ENCODE measurements at regions not wholly inside any gene's neighbourhood (a gene's known extent, or its start where the extent isn't known, plus 50 kb on each side); places are given as distances from the start of the nearest gene placed in this dataset.

GRCh38 chr5:5615569-5615968 is 193.1 kb downstream of the ICE1 start (continued):
- TF ChIP-seq, protein P1, sequence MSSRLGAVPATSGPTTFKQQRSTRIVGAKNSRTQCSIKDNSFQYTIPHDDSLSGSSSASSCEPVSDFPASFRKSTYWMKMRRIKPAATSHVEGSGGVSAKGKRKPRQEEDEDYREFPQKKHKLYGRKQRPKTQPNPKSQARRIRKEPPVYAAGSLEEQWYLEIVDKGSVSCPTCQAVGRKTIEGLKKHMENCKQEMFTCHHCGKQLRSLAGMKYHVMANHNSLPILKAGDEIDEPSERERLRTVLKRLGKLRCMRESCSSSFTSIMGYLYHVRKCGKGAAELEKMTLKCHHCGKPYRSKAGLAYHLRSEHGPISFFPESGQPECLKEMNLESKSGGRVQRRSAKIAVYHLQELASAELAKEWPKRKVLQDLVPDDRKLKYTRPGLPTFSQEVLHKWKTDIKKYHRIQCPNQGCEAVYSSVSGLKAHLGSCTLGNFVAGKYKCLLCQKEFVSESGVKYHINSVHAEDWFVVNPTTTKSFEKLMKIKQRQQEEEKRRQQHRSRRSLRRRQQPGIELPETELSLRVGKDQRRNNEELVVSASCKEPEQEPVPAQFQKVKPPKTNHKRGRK (CRISPR knock-in tag; IDR thresholded peaks at IDR 0.05; ENCODE audit: borderline replicate concordance) = no peak

- Mint-ChIP-seq H3K9me3 (peaks cover 4% of the 10 kb centered on the region), H3K4me1 (peaks cover 2% of the 10 kb centered on the region; the same call in 1 of the 2 replicates), H3K27ac (no peak overlapping the region), H3K36me3 (no peaks in the 10 kb centered on the region), H3K27me3 (ENCODE audit: low read depth) (no peaks in the 10 kb centered on the region; the same call in 1 of the 2 replicates), H3K4me3 (no peak overlapping the region)
- ATAC-seq (no peak), DNase-seq (ENCODE audit: low spot score) (no peak)
- TF ChIP-seq JUN (CRISPR knock-in tag; IDR thresholded peaks at IDR 0.05) (no peak), ZNF396 (CRISPR knock-in tag; IDR thresholded peaks at IDR 0.05; ENCODE audit: borderline replicate concordance) (no peak)
- TF ChIP-seq, protein P2, sequence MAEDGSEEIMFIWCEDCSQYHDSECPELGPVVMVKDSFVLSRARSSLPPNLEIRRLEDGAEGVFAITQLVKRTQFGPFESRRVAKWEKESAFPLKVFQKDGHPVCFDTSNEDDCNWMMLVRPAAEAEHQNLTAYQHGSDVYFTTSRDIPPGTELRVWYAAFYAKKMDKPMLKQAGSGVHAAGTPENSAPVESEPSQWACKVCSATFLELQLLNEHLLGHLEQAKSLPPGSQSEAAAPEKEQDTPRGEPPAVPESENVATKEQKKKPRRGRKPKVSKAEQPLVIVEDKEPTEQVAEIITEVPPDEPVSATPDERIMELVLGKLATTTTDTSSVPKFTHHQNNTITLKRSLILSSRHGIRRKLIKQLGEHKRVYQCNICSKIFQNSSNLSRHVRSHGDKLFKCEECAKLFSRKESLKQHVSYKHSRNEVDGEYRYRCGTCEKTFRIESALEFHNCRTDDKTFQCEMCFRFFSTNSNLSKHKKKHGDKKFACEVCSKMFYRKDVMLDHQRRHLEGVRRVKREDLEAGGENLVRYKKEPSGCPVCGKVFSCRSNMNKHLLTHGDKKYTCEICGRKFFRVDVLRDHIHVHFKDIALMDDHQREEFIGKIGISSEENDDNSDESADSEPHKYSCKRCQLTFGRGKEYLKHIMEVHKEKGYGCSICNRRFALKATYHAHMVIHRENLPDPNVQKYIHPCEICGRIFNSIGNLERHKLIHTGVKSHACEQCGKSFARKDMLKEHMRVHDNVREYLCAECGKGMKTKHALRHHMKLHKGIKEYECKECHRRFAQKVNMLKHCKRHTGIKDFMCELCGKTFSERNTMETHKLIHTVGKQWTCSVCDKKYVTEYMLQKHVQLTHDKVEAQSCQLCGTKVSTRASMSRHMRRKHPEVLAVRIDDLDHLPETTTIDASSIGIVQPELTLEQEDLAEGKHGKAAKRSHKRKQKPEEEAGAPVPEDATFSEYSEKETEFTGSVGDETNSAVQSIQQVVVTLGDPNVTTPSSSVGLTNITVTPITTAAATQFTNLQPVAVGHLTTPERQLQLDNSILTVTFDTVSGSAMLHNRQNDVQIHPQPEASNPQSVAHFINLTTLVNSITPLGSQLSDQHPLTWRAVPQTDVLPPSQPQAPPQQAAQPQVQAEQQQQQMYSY (CRISPR knock-in tag; IDR thresholded peaks at IDR 0.05) = no peak
- TF ChIP-seq, protein P1 (CRISPR knock-in tag; IDR thresholded peaks at IDR 0.05; ENCODE audit: borderline replicate concordance) = no peak
- CTCF ChIA-PET = interaction anchor here (1.4 kb wide), 1 partner anchor 14 kb away, joined by 3 read pairs; no protein-coding TSS in a partner anchor
- POLR2A ChIA-PET = no interaction called here
Measured at GRCh38 chr5:5613261-5613990, 190.9 kb downstream of the ICE1 start.

GRCh38 chr5:5612096-5612495 is 189.6 kb downstream of the ICE1 start:
- no peak overlapping the region for H3K27ac Mint-ChIP-seq
- H3K9me3 Mint-ChIP-seq = peaks cover 8% of the 10 kb centered on the region
- TF ChIP-seq NFE2L1 (CRISPR knock-in tag; IDR thresholded peaks at IDR 0.05) (no peak), ZNF396 (CRISPR knock-in tag; IDR thresholded peaks at IDR 0.05; ENCODE audit: borderline replicate concordance) (no peak), CDX4 (CRISPR knock-in tag; IDR thresholded peaks at IDR 0.05; ENCODE audit: borderline replicate concordance) (no peak), TCF7 (CRISPR knock-in tag; IDR thresholded peaks at IDR 0.05; ENCODE audit: low read depth) (no peak), JAZF1 (CRISPR knock-in tag; IDR thresholded peaks at IDR 0.05) (no peak), GRHL2 (CRISPR knock-in tag; IDR thresholded peaks at IDR 0.05; ENCODE audit: insufficient replicate concordance, severe bottlenecking) (no peak), HMGXB4 (CRISPR knock-in tag; IDR thresholded peaks at IDR 0.05) (no peak), MYBL2 (CRISPR knock-in tag; IDR thresholded peaks at IDR 0.05) (no peak)
- TF ChIP-seq, protein P3, sequence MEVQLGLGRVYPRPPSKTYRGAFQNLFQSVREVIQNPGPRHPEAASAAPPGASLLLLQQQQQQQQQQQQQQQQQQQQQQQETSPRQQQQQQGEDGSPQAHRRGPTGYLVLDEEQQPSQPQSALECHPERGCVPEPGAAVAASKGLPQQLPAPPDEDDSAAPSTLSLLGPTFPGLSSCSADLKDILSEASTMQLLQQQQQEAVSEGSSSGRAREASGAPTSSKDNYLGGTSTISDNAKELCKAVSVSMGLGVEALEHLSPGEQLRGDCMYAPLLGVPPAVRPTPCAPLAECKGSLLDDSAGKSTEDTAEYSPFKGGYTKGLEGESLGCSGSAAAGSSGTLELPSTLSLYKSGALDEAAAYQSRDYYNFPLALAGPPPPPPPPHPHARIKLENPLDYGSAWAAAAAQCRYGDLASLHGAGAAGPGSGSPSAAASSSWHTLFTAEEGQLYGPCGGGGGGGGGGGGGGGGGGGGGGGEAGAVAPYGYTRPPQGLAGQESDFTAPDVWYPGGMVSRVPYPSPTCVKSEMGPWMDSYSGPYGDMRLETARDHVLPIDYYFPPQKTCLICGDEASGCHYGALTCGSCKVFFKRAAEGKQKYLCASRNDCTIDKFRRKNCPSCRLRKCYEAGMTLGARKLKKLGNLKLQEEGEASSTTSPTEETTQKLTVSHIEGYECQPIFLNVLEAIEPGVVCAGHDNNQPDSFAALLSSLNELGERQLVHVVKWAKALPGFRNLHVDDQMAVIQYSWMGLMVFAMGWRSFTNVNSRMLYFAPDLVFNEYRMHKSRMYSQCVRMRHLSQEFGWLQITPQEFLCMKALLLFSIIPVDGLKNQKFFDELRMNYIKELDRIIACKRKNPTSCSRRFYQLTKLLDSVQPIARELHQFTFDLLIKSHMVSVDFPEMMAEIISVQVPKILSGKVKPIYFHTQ (CRISPR knock-in tag; IDR thresholded peaks at IDR 0.05) = no peak
- TF ChIP-seq, protein P4, sequence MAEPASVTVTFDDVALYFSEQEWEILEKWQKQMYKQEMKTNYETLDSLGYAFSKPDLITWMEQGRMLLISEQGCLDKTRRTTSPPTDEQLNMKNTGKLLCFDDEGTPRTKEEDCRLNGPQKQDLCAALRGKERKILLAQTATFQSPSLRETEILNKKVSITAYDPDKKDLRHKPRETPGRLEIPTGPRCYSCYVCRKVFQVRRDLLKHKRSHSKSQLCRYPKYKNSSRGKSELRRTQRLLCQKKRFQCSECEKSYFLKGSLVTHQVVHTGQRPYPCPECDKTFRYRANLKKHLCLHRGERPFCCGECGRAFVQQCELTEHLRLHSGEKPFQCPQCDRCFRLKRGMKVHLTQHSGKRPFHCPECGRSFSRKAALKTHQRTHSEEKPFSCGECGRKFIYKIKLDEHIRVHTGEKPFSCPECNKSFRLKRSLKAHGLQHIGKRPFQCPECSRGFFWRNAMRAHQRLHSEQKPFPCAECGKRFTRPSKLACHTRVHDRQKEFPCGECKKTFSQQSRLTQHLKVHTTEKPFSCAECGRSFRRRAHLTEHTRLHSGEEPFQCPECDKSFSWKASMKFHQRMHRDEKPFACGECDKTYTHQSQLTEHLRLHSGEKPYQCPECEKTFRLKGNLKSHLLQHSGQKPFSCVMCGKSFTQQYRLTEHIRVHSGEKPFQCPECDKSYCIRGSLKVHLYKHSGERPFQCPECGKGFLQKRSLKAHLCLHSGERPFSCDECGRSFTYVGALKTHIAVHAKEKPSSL (CRISPR knock-in tag; conservative IDR thresholded peaks at IDR 0.05) = no peak
- DNase-seq (ENCODE audit: low spot score) (no peak), ATAC-seq (no peak)
- no peaks in the 10 kb centered on the region; the same call in 1 of the 2 replicates for H3K27me3 Mint-ChIP-seq (ENCODE audit: low read depth)
- ChIA-PET POLR2A (no interaction called here), CTCF (interaction anchor here (1.4 kb wide), 1 partner anchor 13 kb away, joined by 3 read pairs; no protein-coding TSS in a partner anchor)
- H3K36me3 Mint-ChIP-seq = no peaks in the 10 kb centered on the region
- H3K4me3 Mint-ChIP-seq = no peak overlapping the region
- H3K4me1 Mint-ChIP-seq = peaks cover 2% of the 10 kb centered on the region; the same call in 1 of the 2 replicates
